Skeletal muscle cell (primary cell): ENCODE measurements at regions not wholly inside any gene's neighbourhood (a gene's known extent, or its start where the extent isn't known, plus 50 kb on each side); places are given as distances from the start of the nearest gene placed in this dataset.

Source experiments
- DNase-seq: peaks from one replicate; pipeline ENCODE4 v3.0.0-alpha.2; 2010; ENCODE audit warnings: low read depth
- H3K4me3 ChIP-seq: 2 replicates; pipeline ENCODE4 v1.5.1; 2011; ENCODE audit warnings: low read depth, mild to moderate bottlenecking, control low read depth, low read length, moderate library complexity

GRCh38 chr2:62568983-62569837, 63.2 kb upstream of the TMEM17 start:
- no peak for DNase-seq
- no peak overlapping the region for H3K4me3 ChIP-seq

GRCh38 chr2:62568074-62568473, 62.1 kb upstream of the TMEM17 start:
- DNase-seq, result no peak
- H3K4me3 ChIP-seq, result no peak overlapping the region

DNA sequence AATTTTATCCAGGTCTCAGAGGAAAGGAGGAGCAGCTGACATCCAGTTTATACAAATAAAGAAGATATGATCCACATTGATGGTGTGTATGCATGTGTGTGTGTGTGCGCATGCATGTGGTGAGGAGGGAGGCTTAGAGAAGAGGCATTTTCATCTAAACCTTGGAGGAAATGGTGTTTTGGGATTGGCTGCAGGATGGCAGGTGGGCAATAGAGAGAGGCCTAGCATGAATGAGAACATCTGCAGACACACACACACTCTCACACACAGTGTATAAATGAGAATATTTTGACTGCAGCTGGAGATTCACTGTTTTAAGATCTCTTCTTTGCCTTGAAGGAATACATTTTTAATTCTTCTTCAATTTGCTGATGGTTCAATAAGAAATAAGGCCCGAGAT, 61.7 kb upstream of the TMEM17 start:
- no peak for DNase-seq
- no peak overlapping the region for H3K4me3 ChIP-seq

DNA sequence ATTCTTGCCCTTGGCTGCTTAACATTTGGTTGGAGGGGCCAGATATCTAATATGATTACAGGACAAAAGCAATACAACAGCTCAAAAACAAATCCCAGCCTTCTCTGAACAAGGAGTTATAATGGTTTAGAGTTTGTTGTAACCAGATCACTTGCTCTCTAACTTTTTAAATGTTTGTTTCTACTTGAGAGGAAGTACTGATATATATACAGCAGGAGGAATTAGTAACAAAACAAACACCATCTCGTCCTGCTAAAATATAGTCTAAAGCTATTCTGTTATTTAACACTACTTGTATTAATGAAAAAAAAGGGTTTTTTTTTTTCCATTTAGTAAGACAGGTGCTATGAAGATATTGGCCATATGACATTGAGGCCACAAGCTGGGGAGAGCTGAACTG, 60.9 kb upstream of the TMEM17 start:
- no peak overlapping the region for H3K4me3 ChIP-seq
- no peak for DNase-seq

GRCh38 chr2:62565309-62565908, 59.4 kb upstream of the TMEM17 start:
- no peak for DNase-seq
- no peak overlapping the region for H3K4me3 ChIP-seq

DNA sequence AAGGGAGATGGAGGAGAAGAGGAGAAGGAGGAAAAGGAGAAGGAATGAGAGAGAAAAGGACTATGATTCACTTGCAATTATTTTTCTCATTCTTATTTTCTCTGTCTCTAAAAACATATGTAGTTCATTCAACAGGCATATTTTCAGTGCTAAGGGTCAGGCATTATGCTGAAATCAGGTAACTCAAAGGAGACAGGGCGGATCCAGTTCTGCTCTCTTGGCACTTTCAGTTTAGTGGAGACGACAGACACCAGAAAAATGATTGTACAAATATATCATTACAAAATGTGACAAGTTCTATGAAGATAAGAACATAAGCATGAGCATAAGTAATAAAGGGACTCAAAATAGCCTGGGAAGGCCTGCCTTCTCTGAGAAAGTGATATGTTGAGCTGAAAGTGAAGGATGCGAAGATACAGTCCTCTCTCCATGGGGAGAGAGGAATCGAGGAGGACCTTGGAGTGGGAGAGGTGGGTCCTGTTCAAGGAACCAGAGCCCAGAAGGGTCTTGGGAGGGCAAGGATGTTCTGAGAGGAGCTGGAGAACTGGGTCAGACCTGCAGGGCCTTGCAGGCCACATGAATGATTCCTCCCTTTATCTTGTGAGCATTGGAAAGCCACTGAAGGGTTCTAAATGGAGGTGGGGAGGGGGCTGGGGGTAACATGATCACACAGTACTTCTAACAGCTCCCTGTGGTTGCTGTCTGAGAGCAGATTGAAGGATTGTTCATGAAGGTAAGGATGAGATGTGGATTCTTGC, 58.6 kb upstream of the TMEM17 start:
- no peak for DNase-seq
- no peak overlapping the region for H3K4me3 ChIP-seq

- H3K4me3 ChIP-seq, result no peak overlapping the region
- DNase-seq, result no peak
These were observed 55.6 kb upstream of the TMEM17 start for GRCh38 chr2:62561586-62561985.

DNA sequence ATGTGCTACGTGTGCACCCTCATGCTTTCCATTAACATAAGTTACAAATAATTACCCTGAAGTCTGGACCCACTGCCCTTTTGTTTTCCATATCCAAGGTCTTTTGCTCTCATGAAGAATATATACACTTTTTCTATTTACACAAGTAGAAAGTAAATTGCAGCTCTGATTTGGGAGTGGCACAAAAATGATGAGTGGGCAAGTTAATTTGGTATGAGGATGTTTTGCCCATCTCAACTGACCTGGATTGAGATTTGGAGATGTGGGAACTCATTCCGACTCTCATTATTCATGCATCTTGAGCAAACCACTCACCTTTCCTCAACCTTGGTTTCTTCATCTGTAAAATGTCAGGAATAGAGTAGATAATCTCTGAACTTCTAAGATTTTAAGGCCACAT, 53.6 kb upstream of the TMEM17 start:
- no peak for DNase-seq

GRCh38 chr2:62558743-62559142, 52.7 kb upstream of the TMEM17 start:
- DNase-seq, result no peak
- no peak overlapping the region for H3K4me3 ChIP-seq

More for the DNA sequence above, 53.6 kb upstream of the TMEM17 start:
- no peak overlapping the region for H3K4me3 ChIP-seq

GRCh38 chr2:62556086-62556485, 50.1 kb upstream of the TMEM17 start:
- DNase-seq, result no peak
- H3K4me3 ChIP-seq, result no peak overlapping the region
